ENCODE measurements at regions not wholly inside any gene's neighbourhood (a gene's known extent, or its start where the extent isn't known, plus 50 kb on each side); places are given as distances from the start of the nearest gene placed in this dataset.
"Not testable (repeated sequence)": the region's sequence is repeated elsewhere in the genome, so short reads cannot be mapped to it uniquely, and the experiment has no call there.

DNA sequence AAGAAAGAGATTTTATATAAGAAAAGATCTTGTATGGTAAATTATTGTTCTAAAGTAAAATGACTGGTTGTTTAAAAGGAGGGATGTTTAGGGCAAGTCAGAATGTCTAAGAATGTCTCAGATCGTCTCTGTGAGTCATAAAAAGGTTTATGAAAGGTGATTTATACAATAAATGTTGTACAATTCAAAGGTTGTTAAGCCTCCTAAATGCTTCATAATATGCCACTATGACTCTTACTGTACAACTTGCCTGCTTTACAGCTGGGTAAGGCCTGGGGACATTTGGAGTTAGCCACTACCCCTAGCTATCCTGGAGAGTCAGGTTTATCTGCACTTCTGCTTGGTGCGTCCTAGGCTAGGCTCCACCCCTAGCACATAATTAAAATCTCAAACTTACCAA is 927.4 kb downstream of the FSCB start:
- no peaks in the 10 kb centered on the region for H3K27me3 ChIP-seq (replicated peaks)
- no peak for DNase-seq
- in situ Hi-C loops (cut with HindIII; ENCODE audit: low pct_ligation_motif_present, low sequenced_read_pairs): no loop called here

DNA sequence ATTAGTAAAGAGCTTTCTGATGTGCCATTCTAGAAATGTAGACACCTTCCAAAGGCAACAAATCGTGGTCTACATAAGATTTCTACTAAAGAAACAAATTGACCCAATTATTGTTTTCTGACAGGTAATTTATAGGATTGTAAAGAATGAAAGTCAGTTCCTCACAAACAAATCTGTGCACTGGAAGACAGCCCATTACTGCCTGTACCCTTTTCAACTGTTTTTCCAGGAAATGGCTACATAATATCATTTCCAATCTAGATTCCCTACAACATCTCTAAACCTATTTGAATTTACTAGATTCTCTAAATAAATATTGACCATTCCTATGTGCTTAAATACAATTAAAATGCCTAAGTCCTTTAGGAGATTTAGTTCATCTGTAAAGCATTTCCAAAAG is 939.1 kb downstream of the FSCB start:
- no peak for DNase-seq
- H3K27me3 ChIP-seq (replicated peaks): no peaks in the 10 kb centered on the region
- no peaks in the 10 kb centered on the region for H3K36me3 ChIP-seq (replicated peaks)
- no peak overlapping the region for H3K27ac ChIP-seq
- H3K4me3 ChIP-seq (ENCODE audit: low read depth, low read length): no peak overlapping the region
- in situ Hi-C loops (cut with HindIII; ENCODE audit: low pct_ligation_motif_present, low sequenced_read_pairs): no loop called here
- TF ChIP-seq, protein P1, sequence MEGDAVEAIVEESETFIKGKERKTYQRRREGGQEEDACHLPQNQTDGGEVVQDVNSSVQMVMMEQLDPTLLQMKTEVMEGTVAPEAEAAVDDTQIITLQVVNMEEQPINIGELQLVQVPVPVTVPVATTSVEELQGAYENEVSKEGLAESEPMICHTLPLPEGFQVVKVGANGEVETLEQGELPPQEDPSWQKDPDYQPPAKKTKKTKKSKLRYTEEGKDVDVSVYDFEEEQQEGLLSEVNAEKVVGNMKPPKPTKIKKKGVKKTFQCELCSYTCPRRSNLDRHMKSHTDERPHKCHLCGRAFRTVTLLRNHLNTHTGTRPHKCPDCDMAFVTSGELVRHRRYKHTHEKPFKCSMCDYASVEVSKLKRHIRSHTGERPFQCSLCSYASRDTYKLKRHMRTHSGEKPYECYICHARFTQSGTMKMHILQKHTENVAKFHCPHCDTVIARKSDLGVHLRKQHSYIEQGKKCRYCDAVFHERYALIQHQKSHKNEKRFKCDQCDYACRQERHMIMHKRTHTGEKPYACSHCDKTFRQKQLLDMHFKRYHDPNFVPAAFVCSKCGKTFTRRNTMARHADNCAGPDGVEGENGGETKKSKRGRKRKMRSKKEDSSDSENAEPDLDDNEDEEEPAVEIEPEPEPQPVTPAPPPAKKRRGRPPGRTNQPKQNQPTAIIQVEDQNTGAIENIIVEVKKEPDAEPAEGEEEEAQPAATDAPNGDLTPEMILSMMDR (IDR thresholded peaks at IDR 0.05; ENCODE audit: low read depth, low read length, missing control alignments): no peak

More for the DNA sequence above, 927.4 kb downstream of the FSCB start:
- no peak overlapping the region for H3K27ac ChIP-seq
- no peak overlapping the region for H3K4me3 ChIP-seq (ENCODE audit: low read depth, low read length)
- TF ChIP-seq, protein P1 (IDR thresholded peaks at IDR 0.05; ENCODE audit: low read depth, low read length, missing control alignments): no peak
- no peaks in the 10 kb centered on the region for H3K36me3 ChIP-seq (replicated peaks)

DNA sequence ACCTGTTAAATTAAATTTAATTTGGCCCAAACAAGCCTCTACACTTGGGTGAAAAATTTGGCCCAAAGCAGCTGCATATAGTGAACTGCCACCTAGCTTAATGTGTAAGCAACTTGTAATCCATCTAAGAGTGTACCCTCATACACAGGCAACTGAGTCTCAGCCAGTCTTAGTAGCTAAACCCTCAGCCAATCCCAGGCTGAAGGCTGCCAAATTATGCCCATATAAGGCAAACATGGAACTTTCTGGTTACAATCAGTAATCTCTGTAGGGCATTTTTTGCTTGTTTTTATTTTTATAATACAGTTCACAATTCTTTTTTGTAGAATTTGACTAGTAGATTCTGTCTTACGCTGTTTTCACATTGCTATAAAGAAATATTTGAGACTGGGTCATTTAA is 958.7 kb downstream of the FSCB start:
- Histone ChIP-seq H3K36me3 (replicated peaks) (no peaks in the 10 kb centered on the region), H3K27ac (no peak overlapping the region), H3K4me3 (ENCODE audit: low read depth, low read length) (no peak overlapping the region), H3K27me3 (replicated peaks) (no peaks in the 10 kb centered on the region)
- in situ Hi-C loops (cut with HindIII; ENCODE audit: low pct_ligation_motif_present, low sequenced_read_pairs): no loop called here
- TF ChIP-seq, protein P1 (IDR thresholded peaks at IDR 0.05; ENCODE audit: low read depth, low read length, missing control alignments): no peak
- no peak for DNase-seq

DNA sequence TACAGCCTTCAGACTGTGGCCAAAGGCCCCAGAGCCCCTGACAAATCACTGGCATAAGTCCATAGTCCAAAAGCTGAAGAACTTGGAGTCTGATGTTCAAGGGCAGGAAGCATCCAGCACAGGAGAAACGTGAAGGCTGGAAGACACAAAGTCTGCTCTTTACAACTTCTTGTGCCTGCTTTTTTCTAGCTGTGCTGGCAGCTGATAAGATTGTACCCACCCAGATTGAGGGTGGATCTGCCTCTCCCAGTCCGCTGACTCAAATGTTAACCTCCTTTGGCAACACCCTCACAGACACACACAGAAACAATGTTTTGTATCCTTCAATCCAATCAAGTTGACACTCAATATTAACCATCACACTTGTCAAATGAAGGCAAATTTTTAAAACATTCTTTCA is 959.5 kb downstream of the FSCB start:
- in situ Hi-C loops (cut with HindIII; ENCODE audit: low pct_ligation_motif_present, low sequenced_read_pairs); H3K27ac ChIP-seq; H3K36me3 ChIP-seq (replicated peaks); H3K27me3 ChIP-seq (replicated peaks); H3K4me3 ChIP-seq (ENCODE audit: low read depth, low read length); DNase-seq: not testable (repeated sequence)

DNA sequence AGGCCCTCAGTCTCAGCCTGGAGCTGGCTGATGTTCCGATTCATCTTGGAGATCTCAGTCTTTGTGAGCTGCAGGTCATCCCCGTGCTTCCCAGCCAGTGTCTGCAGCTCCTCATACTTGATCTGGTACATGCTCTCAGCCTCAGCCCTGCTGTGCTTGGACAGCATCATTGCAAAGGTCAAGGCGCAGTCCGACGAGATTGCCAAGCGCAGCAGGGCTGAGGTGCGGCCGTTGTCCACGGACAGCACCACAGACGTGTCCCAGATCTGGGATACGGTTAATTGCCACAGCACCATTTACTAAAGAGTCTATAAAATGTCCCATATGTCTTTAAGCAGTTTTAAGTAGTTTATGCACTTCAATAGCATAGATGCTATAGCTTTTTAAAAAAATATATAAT is 965.7 kb downstream of the FSCB start:
- no peak for DNase-seq
- H3K27me3 ChIP-seq (replicated peaks): no peaks in the 10 kb centered on the region
- H3K36me3 ChIP-seq (replicated peaks): no peaks in the 10 kb centered on the region
- in situ Hi-C loops (cut with HindIII; ENCODE audit: low pct_ligation_motif_present, low sequenced_read_pairs): no loop called here
- TF ChIP-seq, protein P1 (IDR thresholded peaks at IDR 0.05; ENCODE audit: low read depth, low read length, missing control alignments): no peak
- no peak overlapping the region for H3K27ac ChIP-seq
- no peak overlapping the region for H3K4me3 ChIP-seq (ENCODE audit: low read depth, low read length)

DNA sequence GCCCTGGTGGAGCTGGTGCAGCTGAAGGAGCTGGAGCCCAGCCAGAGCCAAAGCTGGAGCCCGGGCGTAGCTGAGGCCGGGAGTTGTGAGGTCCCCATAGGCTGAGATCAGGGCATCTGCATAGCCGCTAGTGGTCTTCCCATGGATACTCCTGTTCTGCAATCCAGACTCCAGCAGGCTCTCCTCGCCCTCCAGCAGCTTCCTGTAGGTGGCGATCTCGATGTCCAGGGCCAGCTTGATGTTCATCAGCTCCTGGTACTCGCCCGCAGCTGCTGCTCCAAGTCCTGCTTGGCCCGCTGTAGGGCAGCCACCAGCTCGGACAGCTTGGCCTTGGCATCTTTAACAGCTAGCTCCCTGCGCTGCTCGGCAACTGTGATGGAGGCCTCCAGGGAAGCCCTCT is 966.1 kb downstream of the FSCB start:
- H3K4me3 ChIP-seq (ENCODE audit: low read depth, low read length): no peak overlapping the region
- H3K36me3 ChIP-seq (replicated peaks): no peaks in the 10 kb centered on the region
- DNase-seq: no peak
- H3K27ac ChIP-seq: no peak overlapping the region
- TF ChIP-seq, protein P1 (IDR thresholded peaks at IDR 0.05; ENCODE audit: low read depth, low read length, missing control alignments): no peak
- H3K27me3 ChIP-seq (replicated peaks): no peaks in the 10 kb centered on the region
- in situ Hi-C loops (cut with HindIII; ENCODE audit: low pct_ligation_motif_present, low sequenced_read_pairs): no loop called here
